GM20000 (cell line): ENCODE measurements at regions not wholly inside any gene's neighbourhood (a gene's known extent, or its start where the extent isn't known, plus 50 kb on each side); places are given as distances from the start of the nearest gene placed in this dataset.

ENCODE experiments used
- DNase-seq: peaks from one replicate; pipeline ENCODE4 v3.0.0; 2012; ENCODE audit warnings: low spot score
- CTCF ChIP-seq: IDR thresholded peaks from 2 replicates; pipeline ENCODE4 v1.5.1; 2012; ENCODE audit warnings: mild to moderate bottlenecking, control low read depth; ENCODE audit errors: extremely low read depth, missing control alignments

GRCh38 chr18:27855486-27855885, 321.4 kb downstream of the CDH2 start:
- TF ChIP-seq CTCF: no peak
- no peak for DNase-seq

DNA sequence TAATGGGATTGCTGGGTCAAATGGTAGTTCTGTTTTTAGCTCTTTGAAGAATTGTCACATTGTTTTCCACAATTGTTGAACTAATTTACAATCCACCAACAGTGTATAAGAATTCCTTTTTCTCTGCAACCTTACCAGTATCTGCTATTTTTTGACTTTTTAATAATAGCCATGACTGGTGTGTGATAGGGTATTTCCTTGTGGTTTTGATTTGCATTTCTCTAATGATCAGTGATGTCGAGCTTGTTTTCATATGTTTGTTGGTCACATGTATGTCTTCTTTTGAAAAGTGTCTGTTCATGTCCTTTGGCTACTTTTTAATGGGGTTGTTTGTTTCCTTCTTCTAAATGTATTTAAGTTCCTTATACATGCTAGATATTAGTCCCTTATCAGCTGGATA, 322.3 kb downstream of the CDH2 start:
- no peak for DNase-seq
- no peak for TF ChIP-seq CTCF

DNA sequence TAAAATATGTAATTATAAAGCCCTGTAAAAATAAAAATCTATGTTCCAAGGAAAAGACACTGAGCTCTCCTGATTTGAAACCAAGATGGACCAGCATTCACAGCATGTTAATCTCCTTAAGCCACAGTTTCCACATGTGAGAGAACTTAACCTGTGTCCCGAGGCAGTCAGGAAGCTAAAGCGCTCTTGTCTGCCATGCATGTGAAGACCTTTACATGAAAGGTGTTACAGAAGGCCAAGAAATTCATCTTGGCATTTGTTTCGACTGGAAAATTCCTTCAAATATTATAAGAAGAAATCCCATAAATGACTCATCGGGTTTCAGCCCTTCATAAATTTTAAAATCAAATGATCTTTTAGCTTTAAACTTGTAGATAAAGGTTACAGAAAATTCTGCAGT, 328.6 kb downstream of the CDH2 start:
- no peak for TF ChIP-seq CTCF
- no peak for DNase-seq

DNA sequence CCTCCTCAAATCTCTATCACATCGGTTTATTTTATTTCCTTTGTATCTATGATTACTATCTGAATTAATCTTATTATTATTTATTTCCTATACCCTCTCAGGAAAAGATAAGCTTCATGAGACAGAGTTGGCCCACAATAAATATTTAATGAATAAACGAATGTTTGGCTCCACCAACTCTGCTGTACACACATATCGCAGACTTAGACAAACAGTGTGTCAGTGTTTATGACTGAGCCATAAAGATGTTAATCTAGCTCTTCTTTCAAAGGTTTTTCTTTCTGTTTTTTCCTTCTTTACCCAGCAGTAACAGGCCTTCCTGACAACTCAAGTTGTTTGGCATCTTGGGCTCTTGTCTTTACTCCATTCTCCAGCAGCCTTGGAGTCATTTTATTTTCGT, 329.5 kb downstream of the CDH2 start:
- no peak for DNase-seq
- TF ChIP-seq CTCF: no peak

GRCh38 chr18:27845897-27846296, 331.0 kb downstream of the CDH2 start:
- no peak for TF ChIP-seq CTCF
- no peak for DNase-seq

GRCh38 chr18:27843783-27844777, 332.9 kb downstream of the CDH2 start:
- TF ChIP-seq CTCF: no peak
- no peak for DNase-seq

- TF ChIP-seq CTCF: no peak
- DNase-seq: no peak
Observed at GRCh38 chr18:27839141-27839540, 337.8 kb downstream of the CDH2 start.
